22Rv1 (cell line): ENCODE measurements at regions not wholly inside any gene's neighbourhood (a gene's known extent, or its start where the extent isn't known, plus 50 kb on each side); places are given as distances from the start of the nearest gene placed in this dataset.

Experiments used
- ZFX ChIP-seq: fragments of 450-650 bp; IDR thresholded peaks from 2 replicates; pipeline ENCODE4 v1.6.1; 2017; ENCODE audit warnings: antibody characterized with exemption, borderline replicate concordance
- TF ChIP-seq, protein P1 (sequence below): fragments of 450-650 bp; IDR thresholded peaks from 2 replicates; pipeline ENCODE4 v1.5.1; 2017; ENCODE audit warnings: mild to moderate bottlenecking

DNA sequence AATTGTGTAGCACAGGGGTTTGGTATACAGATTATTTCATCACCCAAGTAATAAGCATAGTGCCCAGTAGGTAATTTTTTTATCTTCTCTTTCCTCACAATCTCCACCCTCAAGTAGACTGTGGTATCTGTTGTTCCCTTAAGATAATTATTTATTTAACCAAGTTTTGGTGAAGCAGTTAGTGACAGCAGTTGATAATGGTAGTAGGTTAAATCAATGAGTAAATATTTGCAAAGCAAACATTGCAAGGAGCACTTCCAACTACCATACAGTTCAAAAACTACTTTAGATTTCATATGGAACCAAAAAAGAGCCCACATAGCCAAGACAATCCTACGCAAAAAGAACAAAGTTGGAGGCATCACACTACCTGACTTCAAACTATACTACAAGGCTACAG lies 291.8 kb downstream of the KCTD12 start:
- TF ChIP-seq, protein P1, sequence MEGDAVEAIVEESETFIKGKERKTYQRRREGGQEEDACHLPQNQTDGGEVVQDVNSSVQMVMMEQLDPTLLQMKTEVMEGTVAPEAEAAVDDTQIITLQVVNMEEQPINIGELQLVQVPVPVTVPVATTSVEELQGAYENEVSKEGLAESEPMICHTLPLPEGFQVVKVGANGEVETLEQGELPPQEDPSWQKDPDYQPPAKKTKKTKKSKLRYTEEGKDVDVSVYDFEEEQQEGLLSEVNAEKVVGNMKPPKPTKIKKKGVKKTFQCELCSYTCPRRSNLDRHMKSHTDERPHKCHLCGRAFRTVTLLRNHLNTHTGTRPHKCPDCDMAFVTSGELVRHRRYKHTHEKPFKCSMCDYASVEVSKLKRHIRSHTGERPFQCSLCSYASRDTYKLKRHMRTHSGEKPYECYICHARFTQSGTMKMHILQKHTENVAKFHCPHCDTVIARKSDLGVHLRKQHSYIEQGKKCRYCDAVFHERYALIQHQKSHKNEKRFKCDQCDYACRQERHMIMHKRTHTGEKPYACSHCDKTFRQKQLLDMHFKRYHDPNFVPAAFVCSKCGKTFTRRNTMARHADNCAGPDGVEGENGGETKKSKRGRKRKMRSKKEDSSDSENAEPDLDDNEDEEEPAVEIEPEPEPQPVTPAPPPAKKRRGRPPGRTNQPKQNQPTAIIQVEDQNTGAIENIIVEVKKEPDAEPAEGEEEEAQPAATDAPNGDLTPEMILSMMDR: no peak
- no peak for TF ChIP-seq ZFX
